ENCODE measurements at regions not wholly inside any gene's neighbourhood (a gene's known extent, or its start where the extent isn't known, plus 50 kb on each side); places are given as distances from the start of the nearest gene placed in this dataset.
"Not testable (repeated sequence)": the region's sequence is repeated elsewhere in the genome, so short reads cannot be mapped to it uniquely, and the experiment has no call there.

DNA sequence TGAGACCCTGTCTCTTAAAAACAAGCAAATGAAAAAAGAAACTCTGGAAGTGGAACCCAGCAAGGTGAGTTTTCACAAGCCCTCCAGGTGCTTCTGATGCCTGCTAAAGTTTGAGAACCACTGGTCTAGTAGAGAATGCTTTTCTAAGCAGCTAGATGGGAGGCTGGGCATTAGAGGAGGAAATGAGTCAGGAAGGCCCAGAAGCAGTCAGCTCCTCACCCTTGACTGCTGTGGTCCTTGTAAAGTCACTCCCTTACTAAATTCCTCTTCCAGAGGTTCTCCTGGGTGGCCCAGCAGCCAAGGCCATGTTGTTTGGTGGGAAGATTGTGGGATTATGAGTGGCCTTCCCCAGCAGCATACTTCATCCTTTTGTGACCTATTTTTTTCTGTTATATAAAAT, 52.0 kb upstream of the FYN start:
- DNase-seq: no peak

- DNase-seq: no peak
These were observed 53.6 kb upstream of the FYN start for GRCh38 chr6:111926731-111927302.

GRCh38 chr6:111927321-111927720, 54.1 kb upstream of the FYN start:
- DNase-seq: no peak

DNA sequence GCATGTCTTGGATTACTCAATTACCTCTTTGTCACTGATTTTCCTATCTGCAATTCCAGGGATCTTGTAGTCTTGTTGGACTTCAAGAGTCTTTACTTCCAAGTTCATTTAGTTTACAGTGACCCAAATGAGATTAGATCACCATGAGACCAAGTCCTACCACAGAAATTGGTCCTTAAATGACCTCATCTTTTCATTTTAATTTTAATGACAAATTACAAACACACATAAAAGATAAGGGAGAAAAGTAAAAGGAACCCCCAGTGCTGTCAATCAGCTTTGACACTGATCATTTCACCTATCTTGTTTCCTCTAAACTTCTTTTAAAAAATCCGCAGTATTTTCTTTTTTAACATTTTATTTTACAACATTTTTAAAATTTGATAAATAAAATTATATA, 54.9 kb upstream of the FYN start:
- DNase-seq: no peak

- DNase-seq: not testable (repeated sequence)
These were observed 61.4 kb upstream of the FYN start for GRCh38 chr6:111934611-111935010.

GRCh38 chr6:111936718-111937117, 63.5 kb upstream of the FYN start:
- DNase-seq: no peak

GRCh38 chr6:111938710-111939109, 65.5 kb upstream of the FYN start:
- no peak for DNase-seq

GRCh38 chr6:111939902-111940301, 66.7 kb upstream of the FYN start:
- DNase-seq: no peak

GRCh38 chr6:111940801-111941200, 67.5 kb upstream of the FYN start:
- DNase-seq: no peak

DNA sequence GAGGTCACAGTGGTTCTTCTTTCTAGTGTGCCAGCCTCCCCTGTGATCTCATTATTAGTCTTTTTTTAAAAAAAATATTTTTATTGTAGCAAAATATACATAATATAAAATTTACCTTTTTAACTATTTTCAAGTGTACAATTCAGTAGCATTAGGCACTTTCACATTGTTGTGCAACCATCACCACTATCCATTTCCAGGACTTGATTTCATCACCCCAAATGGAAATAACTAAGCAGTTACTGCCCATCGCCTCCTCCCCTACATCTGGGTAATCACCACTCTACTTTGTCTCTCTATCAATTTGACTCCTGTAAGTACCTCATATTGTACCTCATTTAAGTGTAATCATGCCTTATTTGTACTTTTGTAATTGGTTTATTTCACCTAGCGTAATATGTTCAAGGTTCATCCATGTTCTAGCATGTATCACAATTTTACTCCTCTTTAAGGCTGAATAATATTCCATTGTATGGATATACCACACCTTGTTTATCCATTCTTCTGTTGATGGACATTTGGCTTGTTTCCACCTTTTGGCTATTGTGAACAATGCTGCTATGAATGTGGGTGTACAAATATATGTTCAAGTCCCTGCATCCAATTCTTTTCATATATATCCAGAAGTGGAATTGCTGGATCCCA, 68.6 kb upstream of the FYN start:
- DNase-seq: no peak

DNA sequence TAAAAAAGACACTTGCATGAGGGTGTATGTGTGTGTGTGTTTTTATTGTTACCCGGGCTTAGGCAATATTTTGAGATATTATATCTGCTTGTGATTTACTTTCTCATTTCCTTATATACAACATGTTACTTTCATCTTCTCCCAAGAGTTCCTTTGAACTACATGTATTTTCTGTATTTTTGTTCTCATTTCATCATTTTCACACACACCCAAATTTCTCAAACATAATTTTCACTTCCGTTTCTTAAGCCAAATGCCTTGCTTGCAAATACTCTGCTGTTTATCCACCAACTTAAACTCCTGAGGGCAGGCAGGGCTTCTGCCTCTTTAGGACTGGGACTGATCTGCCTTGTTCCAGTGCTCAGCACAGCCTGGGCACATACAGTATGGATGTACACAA, 69.3 kb upstream of the FYN start:
- DNase-seq: no peak

GRCh38 chr6:111943266-111943665, 70.0 kb upstream of the FYN start:
- DNase-seq: no peak

DNA sequence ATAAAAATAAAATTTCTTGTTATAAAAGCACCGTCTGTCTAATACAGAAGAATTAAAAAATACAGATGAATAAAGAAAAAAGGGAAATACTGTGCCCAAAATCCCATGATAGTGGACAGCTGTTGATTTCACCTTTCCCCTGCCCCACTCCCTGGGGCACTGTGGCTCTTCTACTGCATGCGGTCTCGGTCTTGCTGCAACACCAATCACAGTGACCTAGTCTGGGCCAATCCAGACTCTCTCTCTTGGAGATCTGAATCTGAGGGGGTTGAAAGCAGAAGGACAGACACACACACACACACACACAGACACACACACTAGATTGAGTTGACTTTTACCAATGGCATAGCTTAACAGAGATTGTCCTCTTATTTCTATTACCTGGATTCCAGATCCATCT, 70.5 kb upstream of the FYN start:
- no peak for DNase-seq

DNA sequence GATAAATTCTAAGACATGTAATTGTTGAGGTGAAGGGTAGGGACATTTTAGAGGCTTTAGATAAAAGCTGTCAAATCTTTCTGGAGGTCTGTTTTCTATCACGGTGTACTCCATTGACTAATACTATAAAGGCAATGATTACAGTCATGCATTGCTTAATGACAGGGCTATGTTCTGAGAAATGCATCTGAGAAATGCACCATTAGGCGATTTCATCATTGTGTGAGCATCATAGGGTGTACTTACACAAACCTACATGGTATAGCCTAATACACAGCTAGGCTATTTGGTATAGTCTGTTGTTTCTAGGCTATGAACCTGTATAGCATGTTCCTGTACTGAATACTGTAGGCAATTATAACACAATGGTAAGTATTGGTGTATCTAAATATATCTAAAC, 71.3 kb upstream of the FYN start:
- no peak for DNase-seq

GRCh38 chr6:111949546-111949945, 76.3 kb upstream of the FYN start:
- DNase-seq: no peak

GRCh38 chr6:111949984-111950383, 76.7 kb upstream of the FYN start:
- DNase-seq: not testable (repeated sequence)

DNA sequence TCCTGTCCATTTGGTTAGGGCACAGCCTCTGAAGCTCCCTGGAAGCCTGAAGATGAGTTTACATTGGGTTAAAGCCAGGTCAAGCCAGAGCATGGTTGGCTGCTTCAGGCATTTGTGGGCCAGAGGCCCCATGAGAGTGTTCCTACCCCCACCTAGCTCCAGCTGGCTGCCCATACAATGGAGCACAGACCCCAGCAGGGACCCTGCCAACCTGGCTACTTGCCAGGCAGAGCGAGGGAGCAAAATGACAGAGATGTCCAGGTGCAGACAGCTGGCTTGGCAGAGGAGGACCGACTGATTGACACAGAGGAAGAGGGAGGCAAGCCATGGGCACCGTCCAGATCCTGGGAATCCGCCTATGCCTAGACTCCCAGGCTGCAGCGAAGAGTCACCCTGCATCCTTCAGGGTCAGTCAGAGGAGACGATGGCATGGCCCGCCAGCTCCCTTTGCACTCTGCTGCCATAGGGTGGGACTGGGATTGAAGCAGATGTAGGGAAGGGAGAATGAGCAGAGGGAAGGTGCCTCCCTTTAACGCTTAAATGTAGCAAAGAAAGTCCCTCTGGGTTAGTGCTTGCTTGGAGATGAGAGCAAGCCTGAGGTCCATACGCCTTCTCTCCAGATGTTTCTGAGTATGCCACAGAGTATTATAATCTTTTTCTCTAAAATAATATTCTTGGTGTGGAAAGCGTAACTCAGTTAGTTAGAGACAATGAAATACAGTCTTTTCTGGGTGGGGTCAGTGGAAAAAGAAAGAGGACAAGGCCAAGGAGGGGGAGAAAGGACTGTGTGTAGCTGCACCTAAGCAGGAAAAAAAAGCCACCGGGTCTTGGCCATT, 77.6 kb upstream of the FYN start:
- DNase-seq: no peak

GRCh38 chr6:111951497-111952085, 78.3 kb upstream of the FYN start:
- DNase-seq: no peak

DNA sequence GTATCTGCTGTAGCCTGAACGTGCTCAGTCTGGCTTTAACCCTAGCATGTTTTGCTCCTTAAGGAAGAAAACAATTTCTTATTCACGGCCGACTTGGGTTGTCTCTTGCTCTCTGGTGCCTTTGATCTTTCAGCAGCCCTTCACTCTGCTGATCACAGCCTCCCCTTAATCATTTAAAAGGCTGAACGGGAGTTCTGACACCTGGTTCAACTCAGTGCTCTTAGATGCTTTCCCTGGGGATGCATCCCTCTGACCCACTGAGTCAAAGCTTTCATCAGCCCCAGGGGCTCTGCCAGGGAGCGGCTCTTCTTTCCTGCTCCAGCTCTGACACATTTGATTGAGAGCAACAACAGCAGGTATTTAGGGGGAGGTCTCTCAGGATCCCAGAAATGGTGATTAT, 79.0 kb upstream of the FYN start:
- no peak for DNase-seq

- DNase-seq: no peak
These were observed 79.7 kb upstream of the FYN start for GRCh38 chr6:111952821-111953540.

DNA sequence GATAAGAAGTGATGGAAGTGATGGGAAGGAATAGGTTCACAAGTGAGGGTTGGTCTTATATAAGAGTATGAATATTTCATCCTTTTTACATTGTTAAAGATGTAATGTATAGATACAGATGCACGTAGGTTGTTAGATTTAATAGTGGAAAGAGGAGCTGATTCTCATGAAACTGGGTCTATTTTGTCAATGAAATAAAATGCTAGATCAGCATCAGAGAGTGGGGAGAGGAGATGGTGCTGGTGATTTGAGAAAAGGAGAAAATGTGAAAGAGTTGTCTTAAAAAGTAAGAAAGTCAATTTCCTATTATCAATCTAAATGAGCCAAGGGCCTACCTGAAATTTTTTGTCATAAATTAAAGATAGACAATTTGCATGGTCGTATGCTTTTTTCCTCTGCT, 82.8 kb upstream of the FYN start:
- no peak for DNase-seq

GRCh38 chr6:111957623-111958315, 84.5 kb upstream of the FYN start:
- DNase-seq: peak in 1 of 2 experiments; percentile 2

GRCh38 chr6:111958534-111958933, 85.3 kb upstream of the FYN start:
- DNase-seq: no peak
